Right atrium auricular region (tissue), 2 donors: ENCODE measurements at regions not wholly inside any gene's neighbourhood (a gene's known extent, or its start where the extent isn't known, plus 50 kb on each side); places are given as distances from the start of the nearest gene placed in this dataset.

ENCODE experiments used
- DNase-seq: peaks from one replicate; pipeline ENCODE4 v3.0.0-alpha.2; 2019; ENCODE audit warnings: low spot score
- H3K27ac ChIP-seq, 2 donors: fragments of 200-600 bp; sonication (generic); 1 replicate in 1 of 2; 2 replicates in 1 of 2; pipeline ENCODE4 v1.5.1; 2016 to 2019
- H3K27me3 ChIP-seq, 2 donors: fragments of 200-600 bp; sonication (generic); one replicate each; pipeline versions ENCODE4 v1.5.1 to v1.6.0; 2017 to 2019
- H3K36me3 ChIP-seq: fragments of 200-600 bp; sonication (generic); one replicate; pipeline ENCODE4 v1.5.1; 2016
- H3K4me1 ChIP-seq, 2 donors: fragments of 200-600 bp; sonication (generic); one replicate each; pipeline versions ENCODE4 v1.5.1 to v1.6.0; 2017 to 2019
- H3K4me3 ChIP-seq, 2 donors: fragments of 200-600 bp; sonication (generic); 1 replicate in 1 of 2; 2 replicates in 1 of 2; pipeline ENCODE4 v1.5.1; 2017 to 2019; ENCODE audit warnings: mild to moderate bottlenecking in 1 of 2, moderate library complexity in 1 of 2
- H3K9me3 ChIP-seq, 2 donors: fragments of 200-600 bp; sonication (generic); one replicate each; pipeline ENCODE4 v1.5.1; 2019
- TF ChIP-seq, protein P1 (sequence below), 2 donors: fragments of 200-600 bp; sonication (generic); IDR thresholded peaks; one replicate each; pipeline ENCODE4 v1.5.1; 2019; ENCODE audit warnings: antibody characterized with exemption in 2 of 2

DNA sequence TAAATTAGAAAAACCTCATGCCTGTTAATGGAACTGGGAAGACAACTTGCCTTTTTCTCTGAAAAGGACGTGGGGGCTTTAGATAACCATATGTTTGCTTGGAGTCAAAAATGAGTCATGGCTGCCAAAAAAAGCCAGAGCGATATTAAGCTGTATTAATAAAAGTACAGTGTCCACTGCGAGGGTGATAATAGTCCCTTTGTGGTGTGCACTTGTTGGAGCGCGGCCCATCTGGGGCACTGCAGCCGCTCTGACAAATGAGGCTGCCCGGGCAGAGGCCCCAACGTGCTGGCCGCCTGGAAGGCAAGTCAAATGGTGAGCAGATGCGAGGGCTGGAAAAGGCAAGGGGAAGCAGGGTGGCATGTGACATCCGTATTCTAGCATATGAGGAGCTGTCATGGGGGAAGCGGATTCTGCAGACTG lies 103.3 kb upstream of the NCK2 start:
- TF ChIP-seq, protein P1, sequence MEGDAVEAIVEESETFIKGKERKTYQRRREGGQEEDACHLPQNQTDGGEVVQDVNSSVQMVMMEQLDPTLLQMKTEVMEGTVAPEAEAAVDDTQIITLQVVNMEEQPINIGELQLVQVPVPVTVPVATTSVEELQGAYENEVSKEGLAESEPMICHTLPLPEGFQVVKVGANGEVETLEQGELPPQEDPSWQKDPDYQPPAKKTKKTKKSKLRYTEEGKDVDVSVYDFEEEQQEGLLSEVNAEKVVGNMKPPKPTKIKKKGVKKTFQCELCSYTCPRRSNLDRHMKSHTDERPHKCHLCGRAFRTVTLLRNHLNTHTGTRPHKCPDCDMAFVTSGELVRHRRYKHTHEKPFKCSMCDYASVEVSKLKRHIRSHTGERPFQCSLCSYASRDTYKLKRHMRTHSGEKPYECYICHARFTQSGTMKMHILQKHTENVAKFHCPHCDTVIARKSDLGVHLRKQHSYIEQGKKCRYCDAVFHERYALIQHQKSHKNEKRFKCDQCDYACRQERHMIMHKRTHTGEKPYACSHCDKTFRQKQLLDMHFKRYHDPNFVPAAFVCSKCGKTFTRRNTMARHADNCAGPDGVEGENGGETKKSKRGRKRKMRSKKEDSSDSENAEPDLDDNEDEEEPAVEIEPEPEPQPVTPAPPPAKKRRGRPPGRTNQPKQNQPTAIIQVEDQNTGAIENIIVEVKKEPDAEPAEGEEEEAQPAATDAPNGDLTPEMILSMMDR (IDR thresholded peaks at IDR 0.05) = no peak
- H3K27me3 ChIP-seq = no peaks in the 10 kb centered on the region
- no peaks in the 10 kb centered on the region for H3K4me1 ChIP-seq
- no peaks in the 10 kb centered on the region for H3K36me3 ChIP-seq
- no peak overlapping the region for H3K4me3 ChIP-seq
- H3K9me3 ChIP-seq = no peaks in the 10 kb centered on the region
- H3K27ac ChIP-seq = no peak overlapping the region
- peak; percentile 55 for DNase-seq

DNA sequence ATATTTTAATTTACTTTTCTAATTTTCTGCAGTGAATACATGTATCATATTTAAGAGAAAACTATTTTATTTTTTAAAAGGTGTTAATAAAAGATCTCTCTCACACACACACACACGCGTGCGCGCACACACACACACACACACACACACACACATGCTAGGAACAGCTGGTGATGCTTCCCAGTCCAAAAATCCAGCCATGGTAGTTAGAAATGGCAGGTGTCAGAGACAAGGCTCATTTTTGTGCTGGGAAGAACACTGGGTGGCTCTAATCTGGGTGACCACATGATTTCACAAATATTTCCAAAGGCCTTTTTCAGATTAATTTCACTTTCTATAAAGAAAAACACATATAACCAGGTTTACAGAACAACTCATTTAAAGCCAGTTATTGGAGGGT lies 104.5 kb upstream of the NCK2 start:
- Histone ChIP-seq H3K4me3 (no peak overlapping the region), H3K9me3 (no peaks in the 10 kb centered on the region), H3K27me3 (no peaks in the 10 kb centered on the region), H3K36me3 (no peaks in the 10 kb centered on the region), H3K27ac (no peak overlapping the region), H3K4me1 (no peaks in the 10 kb centered on the region)
- TF ChIP-seq, protein P1 (IDR thresholded peaks at IDR 0.05) = no peak
- DNase-seq = no peak

DNA sequence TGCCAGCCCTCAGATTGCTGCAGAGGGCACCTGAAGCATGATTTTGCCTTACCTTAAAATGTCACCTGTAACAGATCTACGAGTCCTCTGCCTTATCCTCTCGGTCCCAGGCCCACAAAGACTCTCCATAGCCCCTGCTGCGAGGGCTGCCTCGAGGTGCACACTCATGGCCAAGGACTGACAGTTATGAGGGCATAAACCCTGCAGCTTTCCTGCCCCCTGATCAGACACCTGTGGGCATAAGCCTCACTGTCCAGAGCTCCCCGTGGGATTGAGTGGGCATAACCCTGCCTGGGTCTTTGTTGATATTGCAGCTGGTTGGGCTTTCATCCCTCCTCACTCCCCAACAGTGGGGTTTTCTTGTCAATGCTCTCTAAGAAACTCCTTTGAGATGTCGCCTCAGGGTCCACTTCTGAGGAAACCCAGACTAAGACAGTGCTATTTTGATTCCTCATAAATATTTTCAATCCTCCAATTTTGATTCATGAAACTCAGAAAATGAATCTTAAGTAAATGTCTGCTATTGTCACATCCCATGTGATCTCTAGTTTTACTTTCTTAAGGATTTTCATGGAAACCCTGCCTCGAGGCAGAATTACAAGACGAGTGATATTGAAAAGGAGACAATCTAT lies 108.5 kb upstream of the NCK2 start:
- Histone ChIP-seq H3K27ac (no peak overlapping the region), H3K36me3 (no peaks in the 10 kb centered on the region), H3K27me3 (no peaks in the 10 kb centered on the region), H3K4me3 (no peak overlapping the region), H3K9me3 (no peaks in the 10 kb centered on the region), H3K4me1 (no peaks in the 10 kb centered on the region)
- TF ChIP-seq, protein P1 (IDR thresholded peaks at IDR 0.05) = no peak
- no peak for DNase-seq

DNA sequence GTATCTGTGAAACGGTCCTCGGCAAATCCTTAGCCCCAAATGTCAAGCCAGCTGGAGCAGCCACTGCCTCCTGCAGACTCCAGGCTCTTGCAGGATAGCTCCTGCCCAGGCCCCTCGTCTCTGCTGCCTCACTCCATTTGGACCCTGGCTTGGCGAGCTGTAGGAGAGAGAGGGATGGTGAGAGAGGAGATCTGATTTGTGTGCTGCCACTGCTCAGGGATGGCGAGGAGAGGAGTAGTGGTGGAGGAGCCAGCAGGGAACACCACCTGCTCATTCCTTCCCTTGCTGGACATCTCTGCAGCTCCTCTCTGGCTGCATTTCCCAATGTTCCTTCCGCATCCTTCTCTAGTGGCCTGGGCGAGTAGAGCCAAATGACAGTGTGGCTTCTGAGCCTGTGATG lies 109.1 kb upstream of the NCK2 start:
- TF ChIP-seq, protein P1 (IDR thresholded peaks at IDR 0.05) = no peak
- H3K27me3 ChIP-seq = no peaks in the 10 kb centered on the region
- H3K4me3 ChIP-seq = no peak overlapping the region
- H3K9me3 ChIP-seq = no peaks in the 10 kb centered on the region
- peak; percentile 46 for DNase-seq
- no peaks in the 10 kb centered on the region for H3K4me1 ChIP-seq
- H3K27ac ChIP-seq = no peak overlapping the region
- no peaks in the 10 kb centered on the region for H3K36me3 ChIP-seq

DNA sequence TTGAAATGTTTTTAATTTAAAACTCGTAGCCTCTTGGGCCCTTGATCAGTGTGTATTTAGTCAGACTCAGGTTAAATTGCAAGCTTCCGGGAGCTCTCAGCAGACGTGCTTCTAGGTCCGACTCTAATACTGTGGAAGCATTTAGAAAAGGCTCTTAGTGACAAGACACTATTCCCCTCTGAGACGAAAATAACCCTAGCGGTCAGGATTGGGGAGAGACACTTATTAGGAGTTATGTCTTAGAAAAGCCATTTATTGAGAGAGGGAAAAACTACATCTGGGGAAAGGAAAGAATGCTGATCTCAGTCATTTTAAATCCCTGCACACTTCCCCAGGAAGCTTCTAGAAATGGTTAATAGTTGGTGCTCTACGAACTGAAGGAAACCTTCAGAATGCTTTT lies 110.5 kb upstream of the NCK2 start:
- TF ChIP-seq, protein P1 (IDR thresholded peaks at IDR 0.05) = no peak
- no peak overlapping the region for H3K4me3 ChIP-seq
- H3K27me3 ChIP-seq = no peaks in the 10 kb centered on the region
- no peaks in the 10 kb centered on the region for H3K9me3 ChIP-seq
- H3K4me1 ChIP-seq = no peaks in the 10 kb centered on the region
- H3K27ac ChIP-seq = no peak overlapping the region
- no peaks in the 10 kb centered on the region for H3K36me3 ChIP-seq
- peak; percentile 18 for DNase-seq

DNA sequence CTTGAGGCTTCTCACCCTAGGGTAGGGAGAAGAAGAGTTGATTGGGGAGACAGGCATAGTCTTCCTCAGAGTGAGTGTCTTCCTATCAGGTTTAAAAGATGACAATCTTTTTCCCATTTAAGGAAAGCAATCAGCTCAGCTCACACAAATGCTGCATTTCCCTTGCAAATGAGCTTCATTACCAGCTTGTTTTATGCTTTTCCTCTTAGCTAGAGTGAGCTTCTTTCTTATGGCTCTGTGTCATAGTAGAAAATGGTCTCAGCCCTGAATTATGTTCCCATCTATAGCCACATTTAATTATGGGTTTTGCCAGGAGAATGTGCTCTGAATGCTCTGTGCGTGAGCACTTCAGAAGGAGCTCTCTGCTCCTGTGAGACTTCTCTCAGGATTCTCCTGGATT lies 112.8 kb upstream of the NCK2 start:
- Histone ChIP-seq H3K27ac (no peak overlapping the region), H3K9me3 (no peaks in the 10 kb centered on the region), H3K27me3 (no peaks in the 10 kb centered on the region), H3K36me3 (no peaks in the 10 kb centered on the region), H3K4me1 (no peaks in the 10 kb centered on the region), H3K4me3 (no peak overlapping the region)
- no peak for DNase-seq
- TF ChIP-seq, protein P1 (IDR thresholded peaks at IDR 0.05) = no peak
